Stimulated activated CD4-positive, alpha-beta T cell treated with anti-CD3 and anti-CD28 coated beads, TNF-alpha, amount 100 ng/mL, for 48 hours (primary cell): ENCODE measurements at regions not wholly inside any gene's neighbourhood (a gene's known extent, or its start where the extent isn't known, plus 50 kb on each side); places are given as distances from the start of the nearest gene placed in this dataset.

ENCODE experiments used
- DNase-seq, 3 donors: peaks; one replicate each; pipeline ENCODE4 v3.0.0-alpha.2; 2020; ENCODE audit warnings: low read depth in 3 of 3

GRCh38 chr2:4255491-4255890 is 552.1 kb downstream of the DCDC2C start:
- DNase-seq, result no peak

- no peak for DNase-seq
These were observed 553.0 kb downstream of the DCDC2C start for GRCh38 chr2:4256351-4256750.

- no peak for DNase-seq
These were observed 555.2 kb downstream of the DCDC2C start for GRCh38 chr2:4258563-4258962.

GRCh38 chr2:4265936-4266335 is 562.6 kb downstream of the DCDC2C start:
- DNase-seq, result no peak

GRCh38 chr2:4269885-4270284 is 566.5 kb downstream of the DCDC2C start:
- no peak for DNase-seq

GRCh38 chr2:4272261-4272858 is 569.0 kb downstream of the DCDC2C start:
- DNase-seq, result no peak

GRCh38 chr2:4278392-4278791 is 575.0 kb downstream of the DCDC2C start:
- no peak for DNase-seq

- no peak for DNase-seq
These were observed 576.1 kb downstream of the DCDC2C start for GRCh38 chr2:4279431-4279830.

GRCh38 chr2:4291430-4291829 is 588.1 kb downstream of the DCDC2C start:
- DNase-seq, result no peak

- DNase-seq, result no peak
These were observed 592.3 kb downstream of the DCDC2C start for GRCh38 chr2:4295680-4296079.

- DNase-seq, result no peak
These were observed 597.2 kb downstream of the DCDC2C start for GRCh38 chr2:4300616-4301015.

- DNase-seq, result no peak
These were observed 621.2 kb downstream of the DCDC2C start for GRCh38 chr2:4324531-4324930.

GRCh38 chr2:4336864-4337263 is 633.5 kb downstream of the DCDC2C start:
- DNase-seq, result no peak

- DNase-seq, result no peak
These were observed 635.0 kb downstream of the DCDC2C start for GRCh38 chr2:4338345-4338744.

GRCh38 chr2:4340536-4340935 is 637.2 kb downstream of the DCDC2C start:
- no peak for DNase-seq

- DNase-seq, result no peak
These were observed 643.3 kb downstream of the DCDC2C start for GRCh38 chr2:4346628-4347027.

- DNase-seq, result no peak
These were observed 650.3 kb downstream of the DCDC2C start for GRCh38 chr2:4353668-4354067.

- no peak for DNase-seq
These were observed 650.8 kb downstream of the DCDC2C start for GRCh38 chr2:4354164-4354563.

GRCh38 chr2:4354678-4355077 is 651.3 kb downstream of the DCDC2C start:
- DNase-seq, result no peak

- no peak for DNase-seq
These were observed 652.7 kb downstream of the DCDC2C start for GRCh38 chr2:4356109-4356508.

GRCh38 chr2:4356541-4356940 is 653.2 kb downstream of the DCDC2C start:
- DNase-seq, result no peak

- no peak for DNase-seq
These were observed 653.7 kb downstream of the DCDC2C start for GRCh38 chr2:4357121-4357520.

- no peak for DNase-seq
These were observed 655.5 kb downstream of the DCDC2C start for GRCh38 chr2:4358837-4359236.

GRCh38 chr2:4368907-4369306 is 665.5 kb downstream of the DCDC2C start:
- DNase-seq, result no peak
